HEK293 (cell line): ENCODE measurements at regions not wholly inside any gene's neighbourhood (a gene's known extent, or its start where the extent isn't known, plus 50 kb on each side); places are given as distances from the start of the nearest gene placed in this dataset.

Experiments
- CTCF ChIA-PET: fragments of 350-600 bp; formaldehyde crosslinking; extraction: SDS; loops from one replicate; lab custom pipeline; 2021; ENCODE audit warnings: antibody characterized with exemption; lab: Yijun Ruan, JAX
- POLR2A ChIA-PET: fragments of 300-600 bp; formaldehyde crosslinking; extraction: SDS; loops from one replicate; lab custom pipeline; 2020; ENCODE audit warnings: antibody characterized with exemption, inconsistent platforms; lab: Yijun Ruan, JAX
- H3K27ac ChIP-seq: fragments of 200-500 bp; sonication (Bioruptor generic); 2 replicates; pipeline ENCODE4 v1.5.1; 2014; ENCODE audit warnings: low read depth, low read length, control low read depth, inconsistent platforms; ENCODE audit errors: extremely low read depth
- H3K36me3 ChIP-seq, 2 experiments: fragments of 200-500 bp in 1 of 2; sonication (Bioruptor generic) in 1 of 2; 1 replicate in 1 of 2; 2 replicates in 1 of 2; pipeline ENCODE4 v1.5.1; 2014 to 2017; ENCODE audit warnings: inconsistent platforms in 2 of 2, low read length in 2 of 2; ENCODE audit not compliant: control insufficient read depth in 2 of 2, insufficient read depth in 1 of 2
- H3K4me1 ChIP-seq: fragments of 200-500 bp; sonication (Bioruptor generic); 2 replicates; pipeline ENCODE4 v1.5.1; 2014; ENCODE audit warnings: mild to moderate bottlenecking, low read length, inconsistent platforms; ENCODE audit not compliant: control insufficient read depth, insufficient read depth
- H3K4me3 ChIP-seq: 2 replicates; pipeline ENCODE4 v1.5.1; 2011; ENCODE audit warnings: low read depth, mild to moderate bottlenecking, control low read depth, low read length, moderate library complexity
- H3K9me3 ChIP-seq: fragments of 200-500 bp; sonication (Bioruptor generic); 2 replicates; pipeline ENCODE4 v1.5.1; 2014; ENCODE audit warnings: low read depth, low read length, inconsistent platforms; ENCODE audit not compliant: control insufficient read depth, insufficient read depth
- ATF2 ChIP-seq: fragments of 450-650 bp; formaldehyde crosslinking; IDR thresholded peaks from 2 replicates; pipeline ENCODE4 v1.5.1; 2016; ENCODE audit warnings: missing biosample characterization, missing genetic modification characterization, low read depth
- KLF10 ChIP-seq: fragments of 450-650 bp; IDR thresholded peaks from 2 replicates; pipeline ENCODE4 v1.5.1; 2018; ENCODE audit warnings: missing biosample characterization, mild to moderate bottlenecking, missing genetic modification characterization
- REST ChIP-seq: fragments of 450-650 bp; formaldehyde crosslinking; IDR thresholded peaks from 2 replicates; pipeline ENCODE4 v1.5.1; 2016; ENCODE audit warnings: missing biosample characterization, missing genetic modification characterization
- ZBTB1 ChIP-seq: fragments of 450-650 bp; formaldehyde crosslinking; IDR thresholded peaks from 2 replicates; pipeline ENCODE4 v1.5.1; 2016; ENCODE audit warnings: missing biosample characterization, missing genetic modification characterization
- ZEB2 ChIP-seq: fragments of 450-650 bp; formaldehyde crosslinking; IDR thresholded peaks from 2 replicates; pipeline ENCODE4 v1.5.1; 2016; ENCODE audit warnings: missing biosample characterization, missing genetic modification characterization
- ZFP3 ChIP-seq: fragments of 450-650 bp; formaldehyde crosslinking; IDR thresholded peaks from 2 replicates; pipeline ENCODE4 v1.5.1; 2016; ENCODE audit warnings: low read depth, missing biosample characterization, missing genetic modification characterization
- ZFP37 ChIP-seq: fragments of 450-650 bp; formaldehyde crosslinking; IDR thresholded peaks from 2 replicates; pipeline ENCODE4 v1.5.1; 2016; ENCODE audit warnings: missing biosample characterization, missing genetic modification characterization
- ZNF138 ChIP-seq: fragments of 450-650 bp; formaldehyde crosslinking; IDR thresholded peaks from 2 replicates; pipeline ENCODE4 v1.5.1; 2016; ENCODE audit warnings: missing biosample characterization, missing genetic modification characterization, borderline replicate concordance
- ZNF140 ChIP-seq: fragments of 450-650 bp; formaldehyde crosslinking; IDR thresholded peaks from 2 replicates; pipeline ENCODE4 v1.5.1; 2016; ENCODE audit warnings: missing biosample characterization, missing genetic modification characterization
- ZNF221 ChIP-seq: fragments of 450-650 bp; formaldehyde crosslinking; IDR thresholded peaks from 2 replicates; pipeline ENCODE4 v1.5.1; 2017; ENCODE audit warnings: missing biosample characterization, missing genetic modification characterization, borderline replicate concordance
- ZNF423 ChIP-seq: fragments of 450-650 bp; formaldehyde crosslinking; IDR thresholded peaks from 2 replicates; pipeline ENCODE4 v1.5.1; 2016; ENCODE audit warnings: missing biosample characterization, missing genetic modification characterization
- ZNF510 ChIP-seq: fragments of 450-650 bp; formaldehyde crosslinking; IDR thresholded peaks from 2 replicates; pipeline ENCODE4 v1.5.1; 2018; ENCODE audit warnings: mild to moderate bottlenecking, missing genetic modification characterization, missing biosample characterization; ENCODE audit not compliant: insufficient replicate concordance
- ZNF514 ChIP-seq: fragments of 450-650 bp; formaldehyde crosslinking; IDR thresholded peaks from 2 replicates; pipeline ENCODE4 v1.5.1; 2016; ENCODE audit warnings: missing biosample characterization, missing genetic modification characterization
- ZNF529 ChIP-seq: fragments of 450-650 bp; formaldehyde crosslinking; IDR thresholded peaks from 2 replicates; pipeline ENCODE4 v1.5.1; 2017; ENCODE audit warnings: missing genetic modification characterization, missing biosample characterization; ENCODE audit not compliant: insufficient replicate concordance
- ZNF560 ChIP-seq: fragments of 450-650 bp; formaldehyde crosslinking; IDR thresholded peaks from 2 replicates; pipeline ENCODE4 v1.5.1; 2017; ENCODE audit warnings: missing biosample characterization, missing genetic modification characterization, borderline replicate concordance
- ZNF670 ChIP-seq: fragments of 450-650 bp; formaldehyde crosslinking; IDR thresholded peaks from 2 replicates; pipeline ENCODE4 v1.5.1; 2016; ENCODE audit warnings: missing biosample characterization, missing genetic modification characterization, low read depth
- ZNF843 ChIP-seq: fragments of 450-650 bp; formaldehyde crosslinking; IDR thresholded peaks from 2 replicates; pipeline ENCODE4 v1.5.1; 2016; ENCODE audit warnings: missing biosample characterization, missing genetic modification characterization
- ZXDB ChIP-seq: fragments of 450-650 bp; formaldehyde crosslinking; IDR thresholded peaks from 2 replicates; pipeline ENCODE4 v1.5.1; 2016; ENCODE audit warnings: missing biosample characterization, missing genetic modification characterization
- TF ChIP-seq, protein P1 (sequence below): fragments of 450-650 bp; formaldehyde crosslinking; IDR thresholded peaks from 2 replicates; pipeline ENCODE4 v1.5.1; 2016; ENCODE audit warnings: missing biosample characterization, missing genetic modification characterization
- TF ChIP-seq, protein P2 (sequence below): fragments of 450-650 bp; formaldehyde crosslinking; IDR thresholded peaks from 2 replicates; pipeline ENCODE4 v1.5.1; 2016; ENCODE audit warnings: missing biosample characterization, missing genetic modification characterization
- TF ChIP-seq, protein P3 (sequence below): fragments of 450-650 bp; formaldehyde crosslinking; IDR thresholded peaks from 2 replicates; pipeline ENCODE4 v1.5.1; 2016; ENCODE audit warnings: missing biosample characterization, missing genetic modification characterization, borderline replicate concordance

GRCh38 chr7:50212666-50213621 lies 91.6 kb upstream of the IKZF1 start:
- H3K4me1 ChIP-seq, result no peaks in the 10 kb centered on the region
- no peaks in the 10 kb centered on the region for H3K36me3 ChIP-seq
- ChIA-PET POLR2A (no interaction called here), CTCF (interaction anchor here (0.9 kb wide), 1 partner anchor 159 kb away, joined by 3 read pairs; no protein-coding TSS in a partner anchor)
- H3K9me3 ChIP-seq, result no peaks in the 10 kb centered on the region
- H3K27ac ChIP-seq, result no peak overlapping the region
- TF ChIP-seq ZNF843 (tag by site-specific recombination), result no peak
- no peak for TF ChIP-seq ZFP37 (tag by site-specific recombination)
- no peak for TF ChIP-seq ZNF514 (tag by site-specific recombination)
- no peak for TF ChIP-seq ZNF560 (tag by site-specific recombination)
- no peak for TF ChIP-seq ZNF138
- no peak for TF ChIP-seq ATF2
- no peak for TF ChIP-seq ZXDB (tag by site-specific recombination)
- TF ChIP-seq, protein P1, sequence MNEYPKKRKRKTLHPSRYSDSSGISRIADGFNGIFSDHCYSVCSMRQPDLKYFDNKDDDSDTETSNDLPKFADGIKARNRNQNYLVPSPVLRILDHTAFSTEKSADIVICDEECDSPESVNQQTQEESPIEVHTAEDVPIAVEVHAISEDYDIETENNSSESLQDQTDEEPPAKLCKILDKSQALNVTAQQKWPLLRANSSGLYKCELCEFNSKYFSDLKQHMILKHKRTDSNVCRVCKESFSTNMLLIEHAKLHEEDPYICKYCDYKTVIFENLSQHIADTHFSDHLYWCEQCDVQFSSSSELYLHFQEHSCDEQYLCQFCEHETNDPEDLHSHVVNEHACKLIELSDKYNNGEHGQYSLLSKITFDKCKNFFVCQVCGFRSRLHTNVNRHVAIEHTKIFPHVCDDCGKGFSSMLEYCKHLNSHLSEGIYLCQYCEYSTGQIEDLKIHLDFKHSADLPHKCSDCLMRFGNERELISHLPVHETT (tag by site-specific recombination), result no peak
- H3K4me3 ChIP-seq, result no peak overlapping the region

GRCh38 chr7:50212016-50212325 lies 92.5 kb upstream of the IKZF1 start:
- no peak overlapping the region for H3K4me3 ChIP-seq
- no peaks in the 10 kb centered on the region for H3K9me3 ChIP-seq
- CTCF ChIA-PET, result no interaction called here
- no peaks in the 10 kb centered on the region for H3K4me1 ChIP-seq
- H3K36me3 ChIP-seq, result no peaks in the 10 kb centered on the region
- no peak overlapping the region for H3K27ac ChIP-seq
- POLR2A ChIA-PET, result no interaction called here
- TF ChIP-seq ZNF529 (no peak), REST (tag by site-specific recombination) (no peak), ZNF423 (tag by site-specific recombination) (no peak), ZFP3 (no peak), ZNF514 (tag by site-specific recombination) (no peak), ZEB2 (tag by site-specific recombination) (no peak), ZBTB1 (tag by site-specific recombination) (no peak), ZNF670 (tag by site-specific recombination) (no peak), ZNF140 (tag by site-specific recombination) (no peak), ZNF221 (tag by site-specific recombination) (no peak), ZNF510 (no peak), KLF10 (tag by site-specific recombination) (no peak)
- TF ChIP-seq, protein P1 (tag by site-specific recombination), result no peak
- TF ChIP-seq, protein P2, sequence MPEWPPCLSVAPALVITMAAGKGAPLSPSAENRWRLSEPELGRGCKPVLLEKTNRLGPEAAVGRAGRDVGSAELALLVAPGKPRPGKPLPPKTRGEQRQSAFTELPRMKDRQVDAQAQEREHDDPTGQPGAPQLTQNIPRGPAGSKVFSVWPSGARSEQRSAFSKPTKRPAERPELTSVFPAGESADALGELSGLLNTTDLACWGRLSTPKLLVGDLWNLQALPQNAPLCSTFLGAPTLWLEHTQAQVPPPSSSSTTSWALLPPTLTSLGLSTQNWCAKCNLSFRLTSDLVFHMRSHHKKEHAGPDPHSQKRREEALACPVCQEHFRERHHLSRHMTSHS (tag by site-specific recombination), result no peak
- TF ChIP-seq, protein P3, sequence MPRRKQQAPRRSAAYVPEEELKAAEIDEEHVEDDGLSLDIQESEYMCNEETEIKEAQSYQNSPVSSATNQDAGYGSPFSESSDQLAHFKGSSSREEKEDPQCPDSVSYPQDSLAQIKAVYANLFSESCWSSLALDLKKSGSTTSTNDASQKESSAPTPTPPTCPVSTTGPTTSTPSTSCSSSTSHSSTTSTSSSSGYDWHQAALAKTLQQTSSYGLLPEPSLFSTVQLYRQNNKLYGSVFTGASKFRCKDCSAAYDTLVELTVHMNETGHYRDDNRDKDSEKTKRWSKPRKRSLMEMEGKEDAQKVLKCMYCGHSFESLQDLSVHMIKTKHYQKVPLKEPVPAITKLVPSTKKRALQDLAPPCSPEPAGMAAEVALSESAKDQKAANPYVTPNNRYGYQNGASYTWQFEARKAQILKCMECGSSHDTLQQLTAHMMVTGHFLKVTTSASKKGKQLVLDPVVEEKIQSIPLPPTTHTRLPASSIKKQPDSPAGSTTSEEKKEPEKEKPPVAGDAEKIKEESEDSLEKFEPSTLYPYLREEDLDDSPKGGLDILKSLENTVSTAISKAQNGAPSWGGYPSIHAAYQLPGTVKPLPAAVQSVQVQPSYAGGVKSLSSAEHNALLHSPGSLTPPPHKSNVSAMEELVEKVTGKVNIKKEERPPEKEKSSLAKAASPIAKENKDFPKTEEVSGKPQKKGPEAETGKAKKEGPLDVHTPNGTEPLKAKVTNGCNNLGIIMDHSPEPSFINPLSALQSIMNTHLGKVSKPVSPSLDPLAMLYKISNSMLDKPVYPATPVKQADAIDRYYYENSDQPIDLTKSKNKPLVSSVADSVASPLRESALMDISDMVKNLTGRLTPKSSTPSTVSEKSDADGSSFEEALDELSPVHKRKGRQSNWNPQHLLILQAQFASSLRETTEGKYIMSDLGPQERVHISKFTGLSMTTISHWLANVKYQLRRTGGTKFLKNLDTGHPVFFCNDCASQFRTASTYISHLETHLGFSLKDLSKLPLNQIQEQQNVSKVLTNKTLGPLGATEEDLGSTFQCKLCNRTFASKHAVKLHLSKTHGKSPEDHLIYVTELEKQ (tag by site-specific recombination), result no peak
